GM23338 (cell line): ENCODE measurements at regions not wholly inside any gene's neighbourhood (a gene's known extent, or its start where the extent isn't known, plus 50 kb on each side); places are given as distances from the start of the nearest gene placed in this dataset.

Experiments used
- ATAC-seq: fragments of 200-7000 bp; cut with Tn5 transposase; 3 replicates; pipeline ENCODE4 v1.9.1; 2020
- DNase-seq: peaks from one replicate; pipeline ENCODE4 v3.0.0-alpha.2; 2015; ENCODE audit warnings: low spot score
- H2AFZ ChIP-seq: fragments of 200-600 bp; sonication (generic); 2 replicates; pipeline ENCODE4 v1.8.0; 2016; ENCODE audit warnings: antibody characterized with exemption, mild to moderate bottlenecking, moderate library complexity
- H3F3A ChIP-seq: fragments of 200-600 bp; sonication (generic); replicated peaks from 2 replicates; pipeline ENCODE4 v1.8.0; 2017; ENCODE audit warnings: antibody characterized with exemption, mixed run types, low read depth
- H3K27ac ChIP-seq: fragments of 200-600 bp; sonication (generic); 2 replicates; pipeline ENCODE4 v1.6.1; 2016; ENCODE audit warnings: low read depth
- H3K27me3 ChIP-seq: fragments of 200-600 bp; sonication (generic); 2 replicates; pipeline ENCODE4 v1.8.0; 2016; ENCODE audit warnings: mild to moderate bottlenecking, mixed run types, moderate library complexity; ENCODE audit not compliant: insufficient read depth
- H3K36me3 ChIP-seq: fragments of 200-600 bp; sonication (generic); 2 replicates; pipeline ENCODE4 v1.8.0; 2016; ENCODE audit warnings: mild to moderate bottlenecking; ENCODE audit not compliant: insufficient read depth
- H3K4me1 ChIP-seq: fragments of 200-600 bp; sonication (generic); 2 replicates; pipeline ENCODE4 v1.8.0; 2016; ENCODE audit warnings: mild to moderate bottlenecking, moderate library complexity; ENCODE audit not compliant: insufficient read depth
- H3K4me2 ChIP-seq: fragments of 200-600 bp; sonication (generic); 2 replicates; pipeline ENCODE4 v1.7.1; 2017; ENCODE audit warnings: mixed run types
- H3K4me3 ChIP-seq: fragments of 200-600 bp; sonication (generic); 2 replicates; pipeline ENCODE4 v1.6.1; 2016; ENCODE audit warnings: mixed run types
- H3K79me2 ChIP-seq: fragments of 200-600 bp; sonication (generic); replicated peaks from 2 replicates; pipeline ENCODE4 v1.8.0; 2017; ENCODE audit warnings: mild to moderate bottlenecking; ENCODE audit not compliant: insufficient read depth
- H3K9me2 ChIP-seq: fragments of 200-600 bp; sonication (generic); 2 replicates; pipeline ENCODE4 v1.8.0; 2017; ENCODE audit not compliant: insufficient read depth
- H4K20me1 ChIP-seq: fragments of 200-600 bp; sonication (generic); replicated peaks from 2 replicates; pipeline ENCODE4 v1.8.0; 2017; ENCODE audit warnings: mild to moderate bottlenecking; ENCODE audit not compliant: insufficient read depth
- H3K27ac Mint-ChIP-seq: 2 replicates; pipeline ENCODE4 v1.8.0; 2020; ENCODE audit warnings: inconsistent platforms, mild to moderate bottlenecking, moderate library complexity, mixed read lengths
- H3K27me3 Mint-ChIP-seq: 3 replicates; pipeline ENCODE4 v1.8.0; 2022; ENCODE audit warnings: low read depth, mild to moderate bottlenecking, moderate library complexity, mixed read lengths, inconsistent platforms; ENCODE audit not compliant: insufficient read depth, poor library complexity
- H3K36me3 Mint-ChIP-seq: 3 replicates; pipeline ENCODE4 v1.8.0; 2021; ENCODE audit warnings: low read depth, mild to moderate bottlenecking, inconsistent platforms, moderate library complexity, mixed read lengths
- H3K4me1 Mint-ChIP-seq: 3 replicates; pipeline ENCODE4 v1.8.0; 2020; ENCODE audit warnings: mild to moderate bottlenecking, inconsistent platforms, mixed read lengths
- H3K4me3 Mint-ChIP-seq: 3 replicates; pipeline ENCODE4 v1.8.0; 2021; ENCODE audit warnings: moderate library complexity, mild to moderate bottlenecking, inconsistent platforms, mixed read lengths
- H3K9me3 Mint-ChIP-seq: 3 replicates; pipeline ENCODE4 v1.8.0; 2020; ENCODE audit warnings: moderate library complexity, mild to moderate bottlenecking, inconsistent platforms, mixed read lengths
- CREB1 ChIP-seq: fragments of 250-450 bp; sonication (Bioruptor Pico); IDR thresholded peaks from 2 replicates; pipeline ENCODE4 v1.5.0; 2020; ENCODE audit warnings: low read depth, mild to moderate bottlenecking, moderate library complexity
- CTCF ChIP-seq, 2 experiments: fragments of 200-600 bp in 1 of 2; sonication (generic) in 1 of 2; conservative IDR thresholded peaks; 2 replicates each; pipeline versions ENCODE4 v1.5.1 to v1.6.1; 2016 to 2017; ENCODE audit warnings: antibody characterized with exemption in 2 of 2, low read depth in 2 of 2, mild to moderate bottlenecking in 2 of 2, moderate library complexity in 1 of 2
- ETS1 ChIP-seq: IDR thresholded peaks from 2 replicates; pipeline ENCODE4 v1.6.1; 2016; ENCODE audit warnings: antibody characterized with exemption
- EZH2 ChIP-seq: fragments of 200-600 bp; sonication (generic); IDR thresholded peaks from one replicate; pipeline ENCODE4 v1.8.0; 2017; ENCODE audit warnings: antibody characterized with exemption, mild to moderate bottlenecking, low read depth; ENCODE audit not compliant: unreplicated experiment
- EZH2phosphoT487 ChIP-seq: fragments of 200-600 bp; sonication (generic); IDR thresholded peaks from one replicate; pipeline ENCODE4 v1.8.1; 2018; ENCODE audit warnings: antibody characterized with exemption; ENCODE audit not compliant: unreplicated experiment
- JUNB ChIP-seq: IDR thresholded peaks from one replicate; pipeline ENCODE4 v1.6.1; 2016; ENCODE audit warnings: antibody characterized with exemption; ENCODE audit not compliant: unreplicated experiment
- NANOG ChIP-seq: IDR thresholded peaks from 2 replicates; pipeline ENCODE4 v1.6.1; 2016; ENCODE audit warnings: antibody characterized with exemption, borderline replicate concordance
- POLR2AphosphoS5 ChIP-seq: IDR thresholded peaks from 2 replicates; pipeline ENCODE4 v1.6.1; 2016; ENCODE audit warnings: antibody characterized with exemption, low read depth
- REST ChIP-seq: IDR thresholded peaks from one replicate; pipeline ENCODE4 v1.6.1; 2018; ENCODE audit warnings: antibody characterized with exemption; ENCODE audit not compliant: unreplicated experiment
- STAT1 ChIP-seq: IDR thresholded peaks from one replicate; pipeline ENCODE4 v1.6.1; 2016; ENCODE audit warnings: antibody characterized with exemption; ENCODE audit not compliant: unreplicated experiment
- ZNF114 ChIP-seq: fragments of 250-450 bp; sonication (Bioruptor Pico); IDR thresholded peaks from 2 replicates; pipeline ENCODE4 v1.5.0; 2020; ENCODE audit warnings: mild to moderate bottlenecking, moderate library complexity
- ZNF331 ChIP-seq: fragments of 250-450 bp; sonication (Bioruptor Pico); IDR thresholded peaks from 2 replicates; pipeline ENCODE4 v1.5.0; 2020; ENCODE audit warnings: low read depth, mild to moderate bottlenecking, moderate library complexity
- ZNF462 ChIP-seq: fragments of 250-450 bp; sonication (Bioruptor Pico); IDR thresholded peaks from 2 replicates; pipeline ENCODE4 v1.5.0; 2020; ENCODE audit warnings: mild to moderate bottlenecking, moderate library complexity

- no peaks in the 10 kb centered on the region for H4K20me1 ChIP-seq
- no peaks in the 10 kb centered on the region for H3F3A ChIP-seq
- H2AFZ ChIP-seq = no peak overlapping the region
- H3K4me3 ChIP-seq = no peak overlapping the region
- no peaks in the 10 kb centered on the region for H3K9me2 ChIP-seq
- no peaks in the 10 kb centered on the region for H3K4me1 Mint-ChIP-seq
- H3K27ac ChIP-seq = no peak overlapping the region
- no peak overlapping the region for H3K27ac Mint-ChIP-seq
- ATAC-seq (no peak), DNase-seq (no peak)
- peaks cover 22% of the 10 kb centered on the region for H3K36me3 Mint-ChIP-seq
- peaks cover 94% of the 10 kb centered on the region for H3K9me3 Mint-ChIP-seq
- H3K36me3 ChIP-seq = peaks cover 7% of the 10 kb centered on the region; the same call in 1 of the 2 replicates
- H3K79me2 ChIP-seq = no peaks in the 10 kb centered on the region
- TF ChIP-seq EZH2 (no peak), EZH2phosphoT487 (no peak), ZNF114 (CRISPR knock-in tag) (no peak), JUNB (no peak), ZNF462 (CRISPR knock-in tag) (no peak), CREB1 (CRISPR knock-in tag) (no peak), STAT1 (no peak), REST (no peak), ETS1 (no peak), ZNF331 (CRISPR knock-in tag) (no peak), CTCF (conservative IDR thresholded peaks at IDR 0.05; ENCODE audit: low read depth in 2 of 2) (no peak), POLR2AphosphoS5 (no peak), NANOG (no peak)
- no peak overlapping the region for H3K4me2 ChIP-seq
- no peaks in the 10 kb centered on the region for H3K27me3 ChIP-seq
- peaks cover 4% of the 10 kb centered on the region for H3K27me3 Mint-ChIP-seq
- no peaks in the 10 kb centered on the region for H3K4me1 ChIP-seq
- no peak overlapping the region for H3K4me3 Mint-ChIP-seq
These were observed 287.1 kb upstream of the RAG2 start for GRCh38 chr11:36885154-36885553.
